CD4-positive, alpha-beta T cell treated with Interleukin-17A for 4 hours (primary cell): ENCODE measurements at regions not wholly inside any gene's neighbourhood (a gene's known extent, or its start where the extent isn't known, plus 50 kb on each side); places are given as distances from the start of the nearest gene placed in this dataset.
"Not testable (repeated sequence)": the region's sequence is repeated elsewhere in the genome, so short reads cannot be mapped to it uniquely, and the experiment has no call there.

Source experiments
- DNase-seq: peaks from one replicate; pipeline ENCODE4 v3.0.0-alpha.2; 2020; ENCODE audit warnings: mixed read lengths

DNA sequence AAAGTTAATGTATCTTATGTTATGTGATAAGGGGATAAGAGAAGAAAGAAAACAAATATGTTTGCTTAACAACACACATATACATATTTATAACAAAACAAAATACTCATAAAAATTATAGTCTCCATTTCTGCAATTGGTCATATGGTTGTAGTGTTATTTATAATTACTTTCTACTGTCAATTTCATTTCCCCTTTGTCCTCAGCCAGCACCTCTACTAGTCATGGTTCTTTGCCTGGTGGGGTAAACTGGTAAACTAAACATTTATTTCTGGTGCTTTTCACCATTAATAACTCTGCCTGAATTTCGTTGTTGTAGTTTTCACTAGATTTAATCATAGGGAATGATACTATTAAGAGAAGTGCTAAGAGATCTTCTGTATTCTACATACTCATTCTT lies 88.0 kb upstream of the ALCAM start:
- DNase-seq: no peak

DNA sequence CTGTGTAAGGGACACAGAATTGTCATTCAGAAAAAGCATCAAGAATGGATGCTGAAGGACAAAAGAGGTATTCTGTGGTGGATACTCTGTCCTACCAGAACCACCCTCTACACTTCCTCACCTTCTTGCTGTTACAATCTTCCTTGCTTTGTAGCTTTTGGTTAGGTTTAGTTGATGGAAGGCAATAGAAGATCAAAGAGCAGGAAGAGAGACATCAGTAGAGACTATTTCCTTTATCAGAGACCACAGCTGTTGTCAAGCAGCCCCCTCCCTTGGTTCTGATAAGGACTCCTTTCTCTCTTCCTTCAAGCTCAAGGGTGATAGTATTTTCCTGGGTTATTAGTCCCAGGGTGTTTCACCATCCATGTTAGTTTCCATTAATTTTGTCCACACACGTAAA lies 84.7 kb upstream of the ALCAM start:
- no peak for DNase-seq

DNA sequence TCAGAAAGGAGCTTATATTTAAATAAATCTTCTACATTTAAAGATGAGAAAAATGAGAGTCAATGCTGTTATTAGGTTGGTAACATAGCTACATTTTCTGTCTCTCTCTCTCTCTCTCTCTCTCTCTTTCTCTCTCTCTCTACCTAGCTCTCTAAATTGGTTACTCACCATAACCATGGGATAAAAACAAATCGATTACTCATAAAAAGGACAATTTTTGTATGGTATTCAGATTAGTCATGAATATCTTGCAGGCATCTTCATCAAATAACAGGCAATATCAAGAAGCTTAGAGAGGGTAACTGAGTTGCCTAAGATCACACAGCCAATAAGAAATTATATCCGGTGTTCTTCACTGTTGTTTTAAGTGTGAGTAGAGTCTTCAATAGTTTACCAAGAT lies 81.8 kb upstream of the ALCAM start:
- DNase-seq: no peak

DNA sequence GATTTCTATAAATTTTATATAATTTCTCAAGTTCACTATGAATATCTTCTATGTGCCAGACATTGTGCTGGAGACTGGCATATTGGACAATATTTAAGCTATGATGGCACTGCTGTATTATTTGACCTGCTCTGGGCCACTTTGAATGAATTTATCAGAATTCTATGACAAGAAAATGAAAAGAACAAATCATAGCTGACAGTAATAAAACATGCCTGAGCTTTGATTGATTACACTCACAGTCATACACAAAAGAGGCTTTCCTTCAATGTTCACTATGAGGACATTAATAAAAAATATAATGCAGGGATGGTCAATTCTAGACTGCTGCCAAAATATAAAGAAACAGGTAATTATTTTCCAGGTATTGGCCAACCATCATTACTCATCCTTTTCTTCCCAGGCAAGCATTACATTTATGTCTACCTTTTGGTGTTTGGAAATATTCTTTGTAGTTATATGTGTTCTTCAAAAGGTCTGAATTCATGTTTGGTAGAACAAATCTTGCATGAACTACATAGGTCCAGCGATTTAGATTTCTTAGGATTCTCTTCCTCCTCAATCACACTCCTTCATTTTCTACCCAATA lies 81.0 kb upstream of the ALCAM start:
- DNase-seq: no peak

DNA sequence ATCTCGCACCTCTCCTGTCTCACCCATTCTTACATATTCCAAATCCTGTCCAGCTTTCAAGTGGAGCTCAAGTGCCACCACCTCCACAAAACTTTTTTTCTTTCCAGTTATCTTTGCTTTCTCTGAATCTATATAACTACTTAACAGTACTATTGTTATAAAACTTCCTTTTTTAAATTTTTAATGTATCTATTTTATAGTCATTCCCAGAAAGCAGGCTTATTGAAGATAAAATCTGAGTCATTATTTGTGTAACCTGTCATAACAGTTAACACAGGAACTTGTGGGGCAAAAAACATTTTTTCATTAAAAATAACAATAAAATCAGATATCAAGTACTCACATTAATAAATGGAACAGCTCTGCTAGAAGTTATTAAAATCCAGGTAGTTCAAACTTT lies 73.3 kb upstream of the ALCAM start:
- DNase-seq: no peak

DNA sequence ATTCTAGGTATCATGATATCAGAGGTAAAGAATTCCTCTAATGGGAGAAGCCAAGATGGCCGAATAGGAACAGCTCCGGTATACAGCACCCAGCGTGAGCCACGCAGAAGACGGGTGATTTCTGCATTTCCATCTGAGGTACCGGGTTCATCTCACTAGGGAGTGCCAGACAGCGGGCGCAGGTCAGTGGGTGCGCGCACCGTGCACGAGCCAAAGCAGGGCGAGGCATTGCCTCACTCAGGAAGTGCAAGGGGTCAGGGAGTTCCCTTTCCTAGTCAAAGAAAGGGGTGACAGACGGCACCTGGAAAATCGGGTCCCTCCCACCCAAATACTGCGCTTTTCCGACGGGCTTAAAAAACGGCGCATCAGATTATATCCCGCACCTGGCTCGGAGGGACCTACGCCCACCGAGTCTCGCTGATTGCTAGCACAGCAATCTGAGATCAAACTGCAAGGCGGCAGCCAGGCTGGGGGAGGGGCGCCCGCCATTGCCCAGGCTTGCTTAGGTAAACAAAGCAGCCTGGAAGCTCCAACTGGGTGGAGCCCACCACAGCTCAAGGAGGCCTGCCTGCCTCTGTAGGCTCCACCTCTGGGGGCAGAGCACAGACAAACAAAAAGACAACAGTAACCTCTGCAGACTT lies 70.4 kb upstream of the ALCAM start:
- not testable (repeated sequence) for DNase-seq

DNA sequence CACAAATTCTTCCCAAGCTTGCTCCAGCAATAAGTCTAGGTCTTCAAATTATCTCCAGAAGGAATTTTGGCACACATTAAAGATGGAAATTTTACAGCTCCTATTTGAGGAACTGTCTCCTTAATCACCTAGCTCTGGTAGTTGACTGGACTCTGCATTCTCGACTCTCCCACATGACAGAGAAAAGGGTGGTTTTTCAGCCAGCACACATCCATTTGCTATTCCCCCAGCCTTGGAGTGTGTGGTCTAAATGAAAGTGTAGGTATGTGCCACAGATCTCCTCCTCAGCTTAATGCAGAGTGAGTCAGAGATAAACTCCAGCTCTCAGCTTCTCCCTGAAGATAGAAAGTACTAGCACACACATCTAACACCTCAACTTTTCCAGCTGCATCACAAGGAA lies 62.2 kb upstream of the ALCAM start:
- no peak for DNase-seq

DNA sequence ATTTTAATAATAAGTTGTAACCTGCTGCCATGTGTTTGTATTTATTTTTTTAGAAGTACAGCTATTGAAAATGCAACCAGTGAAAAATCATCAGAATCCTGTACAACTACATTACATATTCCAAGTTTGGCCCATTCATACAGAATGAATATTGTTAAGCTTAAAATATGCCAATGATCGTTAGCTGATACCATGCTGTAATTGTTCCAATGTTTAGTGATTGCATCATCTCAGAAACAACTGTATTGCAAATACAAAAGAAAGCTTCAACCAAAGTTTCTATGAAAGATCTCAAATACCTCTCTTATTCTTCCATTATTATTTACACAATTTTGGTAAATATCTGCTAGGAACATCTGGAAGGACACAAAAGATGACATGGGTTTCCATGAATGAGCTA lies 51.6 kb upstream of the ALCAM start:
- no peak for DNase-seq

DNA sequence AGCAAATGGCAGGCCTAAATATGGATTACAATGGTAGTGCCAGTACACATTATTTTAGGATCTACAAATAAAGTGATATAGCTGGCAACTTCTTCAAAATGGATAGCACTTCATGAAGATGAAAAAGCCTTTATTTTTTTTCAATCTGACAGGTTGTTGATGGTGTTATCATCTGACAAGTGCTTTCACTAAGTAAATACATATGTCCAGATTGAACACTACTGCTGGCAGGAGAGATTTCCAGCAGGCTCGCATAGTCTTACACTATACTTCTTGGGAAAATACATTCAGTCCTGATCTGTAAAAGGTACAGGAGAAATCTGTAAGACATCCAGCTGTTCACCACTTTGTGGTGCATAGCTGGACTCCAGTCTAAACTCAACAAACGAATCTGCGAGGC lies 50.9 kb upstream of the ALCAM start:
- DNase-seq: no peak

DNA sequence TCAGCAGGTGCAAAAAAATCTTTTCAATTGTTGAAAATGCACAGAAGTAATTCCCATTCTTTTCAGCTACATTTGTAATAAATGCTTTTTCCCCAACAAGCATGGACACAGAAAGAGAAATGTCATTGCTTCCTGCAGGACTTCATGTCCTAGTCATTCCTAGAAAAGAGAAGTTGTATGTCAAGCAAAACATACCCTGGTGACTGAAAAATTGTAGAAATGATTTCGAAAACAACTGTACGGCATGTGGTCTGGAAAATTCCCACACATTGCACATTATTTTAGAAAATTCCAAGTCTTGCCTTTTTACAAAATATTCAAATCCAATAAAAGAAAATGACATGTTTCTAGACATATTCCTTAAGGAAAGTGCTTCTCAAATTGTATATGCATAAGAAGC lies 50.4 kb upstream of the ALCAM start:
- no peak for DNase-seq
